Large intestine (tissue), 3 donors: ENCODE measurements at regions not wholly inside any gene's neighbourhood (a gene's known extent, or its start where the extent isn't known, plus 50 kb on each side); places are given as distances from the start of the nearest gene placed in this dataset.

Experiments
- DNase-seq, 2 donors: peaks; one replicate each; pipeline versions ENCODE4 v3.0.0 to v3.0.0-alpha.2; 2013
- H3K27ac ChIP-seq: one replicate; pipeline ENCODE4 v1.5.1; 2013; ENCODE audit warnings: low read length
- H3K27me3 ChIP-seq: 2 replicates; pipeline ENCODE4 v1.6.1; 2013; ENCODE audit warnings: low read length; ENCODE audit not compliant: control insufficient read depth, insufficient read depth
- H3K36me3 ChIP-seq: 2 replicates; pipeline ENCODE4 v1.6.1; 2013; ENCODE audit warnings: low read length; ENCODE audit not compliant: control insufficient read depth, insufficient read depth
- H3K4me1 ChIP-seq: one replicate; pipeline ENCODE4 v1.6.1; 2013; ENCODE audit warnings: low read length; ENCODE audit not compliant: control insufficient read depth, insufficient read depth
- H3K4me3 ChIP-seq: one replicate; pipeline ENCODE4 v1.5.1; 2013; ENCODE audit warnings: low read length
- H3K9me3 ChIP-seq: one replicate; pipeline ENCODE4 v1.6.1; 2013; ENCODE audit warnings: mild to moderate bottlenecking, low read depth, low read length, moderate library complexity; ENCODE audit not compliant: control insufficient read depth
- WGBS: methylation state at CpG from one replicate; pipeline ENCODE4 v1.1.5; 2013; ENCODE audit warnings: low lambda C conversion rate; ENCODE audit not compliant: insufficient coverage; 5-methylcytosine and 5-hydroxymethylcytosine counted together

DNA sequence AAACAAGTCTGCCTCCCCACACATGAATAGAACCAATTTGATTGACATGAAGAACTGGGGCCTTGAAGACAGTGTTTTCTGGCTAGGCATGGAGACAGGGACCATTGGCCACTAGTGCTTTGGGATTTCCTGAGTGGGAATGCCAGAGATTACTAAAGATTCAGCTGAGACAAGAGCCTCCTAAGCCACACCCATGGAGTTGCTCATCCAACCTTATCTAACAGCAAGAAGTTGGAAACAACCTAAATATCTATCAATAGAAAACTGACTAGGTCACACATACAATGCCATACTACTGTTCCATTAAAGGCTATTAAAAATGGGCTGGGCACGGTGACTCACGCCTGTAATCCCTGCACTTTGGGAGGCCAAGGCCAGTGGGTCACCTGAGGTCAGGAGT is 184.1 kb downstream of the ZBTB18 start:
- H3K36me3 ChIP-seq = no peaks in the 10 kb centered on the region
- H3K4me1 ChIP-seq = no peaks in the 10 kb centered on the region
- no peak for DNase-seq
- H3K4me3 ChIP-seq = no peak overlapping the region
- peaks cover 5% of the 10 kb centered on the region for H3K27me3 ChIP-seq
- no peaks in the 10 kb centered on the region for H3K9me3 ChIP-seq
- no CpG with 5 or more reads among the region's 2 CpGs for WGBS
- no peak overlapping the region for H3K27ac ChIP-seq

DNA sequence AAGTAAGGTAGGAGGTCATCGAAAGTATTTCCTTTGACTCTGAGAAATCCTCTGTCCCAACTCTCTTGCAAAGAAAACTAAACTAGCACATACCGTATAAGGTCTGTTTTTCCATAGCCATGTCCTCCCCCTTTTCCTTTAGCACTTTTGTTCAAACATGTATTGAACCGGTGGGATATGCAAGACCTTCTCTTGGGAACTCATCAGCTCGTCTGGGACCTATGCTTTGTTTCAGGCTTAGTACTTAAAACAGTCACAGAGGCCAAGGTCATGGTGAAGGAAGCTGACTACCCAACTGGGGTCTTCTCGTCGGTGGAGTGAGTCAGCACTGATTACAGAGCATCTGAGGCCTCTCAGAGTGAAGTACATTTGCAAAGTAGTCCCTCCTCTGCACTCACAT is 185.0 kb downstream of the ZBTB18 start:
- Histone ChIP-seq H3K9me3 (no peaks in the 10 kb centered on the region), H3K36me3 (no peaks in the 10 kb centered on the region), H3K4me3 (no peak overlapping the region), H3K27me3 (peaks cover 4% of the 10 kb centered on the region), H3K4me1 (no peaks in the 10 kb centered on the region), H3K27ac (no peak overlapping the region)
- no CpG with 5 or more reads among the region's 6 CpGs for WGBS
- DNase-seq = no peak

DNA sequence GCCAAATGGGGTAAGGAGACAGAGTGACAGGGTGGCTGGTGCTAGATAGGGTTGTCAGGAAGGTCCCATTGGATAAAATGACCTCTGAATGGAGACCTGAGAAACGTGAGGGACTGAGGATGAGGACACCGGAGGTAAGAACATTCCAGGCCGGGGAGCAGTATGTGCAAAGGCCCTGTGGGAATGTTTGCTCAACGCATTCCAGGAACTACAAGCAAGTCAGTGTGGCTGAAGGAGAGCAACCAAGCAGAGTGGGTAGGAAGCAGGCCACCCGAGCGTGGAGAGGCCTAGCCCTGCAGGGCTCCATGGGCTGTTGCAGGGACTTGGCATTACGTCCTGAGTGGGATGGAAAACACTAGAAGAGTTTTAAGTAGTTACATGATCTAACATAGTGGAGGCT is 185.6 kb downstream of the ZBTB18 start:
- H3K27me3 ChIP-seq = no peaks in the 10 kb centered on the region
- no peaks in the 10 kb centered on the region for H3K36me3 ChIP-seq
- no peak overlapping the region for H3K4me3 ChIP-seq
- DNase-seq = no peak
- H3K27ac ChIP-seq = no peak overlapping the region
- WGBS = no CpG with 5 or more reads among the region's 7 CpGs
- no peaks in the 10 kb centered on the region for H3K9me3 ChIP-seq
- H3K4me1 ChIP-seq = no peaks in the 10 kb centered on the region

DNA sequence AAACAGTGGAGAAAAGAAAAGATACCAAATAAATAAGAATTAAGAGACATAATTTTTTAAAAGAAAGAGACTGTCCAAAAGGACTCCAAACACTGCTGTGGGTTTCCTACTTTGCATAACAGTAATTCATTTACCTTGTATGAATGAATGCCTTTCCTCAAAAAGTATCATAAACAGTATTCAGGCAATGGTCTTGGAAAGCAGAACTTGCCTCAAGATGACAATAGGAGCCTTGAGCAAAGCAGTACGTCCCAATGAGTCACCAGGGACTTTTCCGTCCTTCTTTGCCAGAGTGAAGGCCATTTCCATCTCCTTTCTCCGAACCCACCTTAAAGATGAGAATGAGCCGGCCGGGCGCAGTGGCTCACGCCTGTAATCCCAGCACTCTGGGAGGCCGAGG is 186.4 kb downstream of the ZBTB18 start:
- Histone ChIP-seq H3K4me3 (no peak overlapping the region), H3K9me3 (no peaks in the 10 kb centered on the region), H3K27ac (no peak overlapping the region), H3K4me1 (no peaks in the 10 kb centered on the region), H3K36me3 (no peaks in the 10 kb centered on the region), H3K27me3 (no peaks in the 10 kb centered on the region)
- DNase-seq = no peak
- no CpG with 5 or more reads among the region's 8 CpGs for WGBS

DNA sequence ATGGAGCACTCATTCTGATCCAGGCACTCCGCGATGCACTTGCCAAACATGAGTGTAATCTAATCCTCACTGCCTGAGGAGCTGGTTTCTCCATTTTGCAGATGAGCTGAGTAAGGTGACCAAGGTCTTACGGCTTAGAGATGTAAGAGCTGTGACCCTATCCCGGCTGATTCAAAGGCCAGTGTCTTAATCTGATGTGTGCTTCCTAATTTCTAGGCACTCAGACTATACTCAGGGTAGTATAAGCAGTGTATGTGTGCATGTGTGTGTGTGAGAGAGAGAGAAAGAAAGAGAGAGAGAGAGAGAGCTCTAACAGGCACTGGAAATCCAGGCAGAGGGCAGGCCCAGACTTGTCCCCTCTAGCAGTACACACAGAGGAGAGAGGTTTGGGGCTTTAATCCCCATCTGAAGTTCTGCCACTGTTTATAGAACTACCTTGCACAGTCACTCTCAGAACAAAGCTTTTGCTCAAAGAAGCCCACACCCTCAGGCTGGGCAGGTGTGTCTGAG is 188.2 kb downstream of the ZBTB18 start:
- Histone ChIP-seq H3K9me3 (no peaks in the 10 kb centered on the region), H3K36me3 (no peaks in the 10 kb centered on the region), H3K27me3 (no peaks in the 10 kb centered on the region), H3K27ac (no peak overlapping the region), H3K4me3 (no peak overlapping the region), H3K4me1 (no peaks in the 10 kb centered on the region)
- no CpG with 5 or more reads among the region's 4 CpGs for WGBS
- no peak for DNase-seq

DNA sequence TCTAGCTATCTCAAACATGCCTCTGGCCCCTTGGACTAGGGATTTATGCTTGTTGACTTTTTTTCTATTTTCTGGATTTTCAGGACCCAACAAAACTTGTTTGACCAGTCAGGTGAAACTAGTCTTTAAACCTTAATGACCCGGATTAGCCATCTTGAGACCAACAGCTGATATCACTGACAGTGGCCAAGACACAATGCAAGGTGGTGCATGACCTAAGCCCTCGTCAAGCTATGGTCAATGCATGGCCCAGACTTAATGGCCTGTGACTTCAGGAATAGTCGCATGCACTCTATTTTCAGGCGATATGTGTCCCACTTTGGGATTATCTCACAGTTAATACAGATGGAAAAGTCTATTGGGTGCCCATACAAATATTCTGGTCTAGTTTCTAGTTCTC is 190.4 kb downstream of the ZBTB18 start:
- Histone ChIP-seq H3K4me3 (no peak overlapping the region), H3K36me3 (no peaks in the 10 kb centered on the region), H3K27me3 (no peaks in the 10 kb centered on the region), H3K9me3 (no peaks in the 10 kb centered on the region), H3K27ac (no peak overlapping the region), H3K4me1 (no peaks in the 10 kb centered on the region)
- no peak for DNase-seq
- 40% methylated on average over 1 of the region's 4 CpGs for WGBS

DNA sequence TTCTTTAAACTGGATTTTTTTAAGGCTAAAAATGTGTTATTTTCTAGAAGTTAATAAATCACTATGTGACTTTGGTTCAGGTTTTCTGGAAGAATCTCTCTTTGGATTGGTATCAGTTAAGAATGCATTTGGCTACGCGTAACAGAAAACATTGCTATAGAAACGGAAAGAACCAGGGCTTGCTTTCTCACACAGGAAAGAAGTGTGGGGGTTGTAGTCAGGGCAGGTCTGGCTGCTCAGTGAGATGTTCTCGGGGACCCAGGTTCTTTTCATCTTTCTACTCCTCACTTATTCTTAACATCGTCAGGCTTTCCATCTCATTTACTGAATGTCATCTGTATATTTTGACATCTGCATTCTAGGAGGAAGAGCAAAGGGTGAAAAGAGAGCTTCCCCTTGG is 191.4 kb downstream of the ZBTB18 start:
- Histone ChIP-seq H3K27ac (no peak overlapping the region), H3K27me3 (no peaks in the 10 kb centered on the region), H3K4me1 (no peaks in the 10 kb centered on the region), H3K36me3 (no peaks in the 10 kb centered on the region), H3K9me3 (no peaks in the 10 kb centered on the region), H3K4me3 (no peak overlapping the region)
- DNase-seq = no peak
- WGBS = no CpG with 5 or more reads among the region's 5 CpGs

DNA sequence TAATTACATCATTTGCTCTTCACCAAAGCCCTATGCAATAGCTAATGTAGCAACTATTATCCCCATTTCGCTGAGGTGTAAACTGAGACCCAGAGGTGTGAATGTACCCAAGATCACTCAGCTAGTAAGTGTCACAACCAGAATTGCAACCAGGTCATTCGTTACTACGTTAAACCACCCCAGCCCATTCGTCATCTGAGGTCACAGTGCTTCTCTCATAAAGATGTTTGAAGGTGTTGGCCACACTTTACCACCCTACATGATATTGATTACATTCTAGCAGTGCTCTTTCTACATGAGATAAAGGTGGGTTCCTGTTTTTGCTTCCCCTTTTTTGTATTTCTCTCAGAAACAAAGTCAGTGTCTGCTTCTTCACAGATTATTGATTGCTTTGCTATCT is 195.3 kb downstream of the ZBTB18 start:
- Histone ChIP-seq H3K27ac (no peak overlapping the region), H3K36me3 (no peaks in the 10 kb centered on the region), H3K9me3 (no peaks in the 10 kb centered on the region), H3K27me3 (no peaks in the 10 kb centered on the region), H3K4me3 (no peak overlapping the region), H3K4me1 (no peaks in the 10 kb centered on the region)
- 70% methylated on average over 2 of the region's 4 CpGs for WGBS
- DNase-seq = no peak

DNA sequence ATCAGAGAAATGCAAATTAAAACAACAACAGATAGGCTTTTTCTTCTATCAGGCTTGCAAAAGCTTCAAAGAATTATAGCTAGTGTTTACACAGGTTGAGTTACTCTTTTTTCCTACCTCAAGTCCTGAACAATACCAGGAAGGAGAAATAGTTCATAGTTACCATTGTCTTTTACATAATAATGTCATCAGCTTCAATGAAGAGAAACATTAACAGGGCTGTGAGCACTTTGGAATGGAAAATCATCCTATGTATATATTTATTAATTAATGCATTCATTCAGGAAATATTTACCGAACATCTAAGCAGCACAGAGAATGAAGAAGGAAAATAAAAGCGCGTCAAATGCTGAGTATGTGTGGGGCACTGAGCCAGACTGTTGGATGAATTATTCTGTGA is 197.3 kb downstream of the ZBTB18 start:
- no peak overlapping the region for H3K4me3 ChIP-seq
- 75% methylated on average over 2 of the region's 3 CpGs for WGBS

DNA sequence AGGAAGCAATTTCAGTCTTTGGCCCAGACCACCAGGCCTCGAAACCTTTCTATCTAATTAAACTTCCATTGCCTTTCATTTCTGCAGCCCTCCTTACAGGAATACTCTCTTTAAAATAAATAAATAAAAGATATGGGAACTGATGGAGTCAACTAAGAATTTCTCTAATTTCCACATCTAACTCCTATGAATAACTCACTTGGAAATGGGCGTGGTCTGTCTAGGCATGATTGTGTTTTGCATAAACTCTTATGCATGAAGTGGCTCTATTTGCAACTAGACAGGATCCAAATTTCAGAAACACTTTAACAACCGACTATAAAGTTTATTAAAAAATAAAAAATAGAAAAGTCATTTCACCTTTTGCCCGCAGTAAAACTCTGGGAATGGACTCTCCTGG is 199.5 kb downstream of the ADSS2 start:
- Histone ChIP-seq H3K27me3 (no peaks in the 10 kb centered on the region), H3K4me3 (no peak overlapping the region), H3K4me1 (no peaks in the 10 kb centered on the region), H3K36me3 (no peaks in the 10 kb centered on the region), H3K9me3 (no peaks in the 10 kb centered on the region), H3K27ac (no peak overlapping the region)
- 100% methylated on average over 2 of the region's 4 CpGs for WGBS
- DNase-seq = no peak

More for the DNA sequence above, 197.3 kb downstream of the ZBTB18 start:
- Histone ChIP-seq H3K27ac (no peak overlapping the region), H3K36me3 (no peaks in the 10 kb centered on the region), H3K9me3 (no peaks in the 10 kb centered on the region), H3K4me1 (no peaks in the 10 kb centered on the region), H3K27me3 (no peaks in the 10 kb centered on the region)
- no peak for DNase-seq

DNA sequence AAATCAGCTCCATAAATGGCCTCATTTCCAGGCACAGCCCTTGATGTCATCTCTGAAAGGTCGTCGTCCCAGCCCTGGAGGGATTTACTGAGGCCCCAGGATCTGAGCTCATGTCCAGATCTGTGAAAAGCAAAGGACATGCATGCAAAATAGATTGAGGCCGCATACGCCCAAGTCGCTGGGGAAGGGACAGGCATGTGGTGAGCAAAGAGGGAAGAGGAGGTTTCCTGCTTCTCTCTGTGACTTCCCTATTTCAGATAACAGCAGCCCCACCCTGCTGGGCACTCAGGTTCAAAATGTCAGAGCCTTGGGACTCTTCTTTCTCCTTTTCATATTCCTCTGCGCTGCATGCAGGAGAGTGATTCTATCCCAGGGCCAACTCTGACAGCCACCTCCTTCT is 197.2 kb downstream of the ADSS2 start:
- Histone ChIP-seq H3K36me3 (no peaks in the 10 kb centered on the region), H3K27ac (no peak overlapping the region), H3K9me3 (no peaks in the 10 kb centered on the region), H3K4me3 (no peak overlapping the region), H3K4me1 (no peaks in the 10 kb centered on the region), H3K27me3 (no peaks in the 10 kb centered on the region)
- DNase-seq = no peak
- 100% methylated on average over 1 of the region's 6 CpGs for WGBS
